GM19328 (cell line): ENCODE measurements at regions not wholly inside any gene's neighbourhood (a gene's known extent, or its start where the extent isn't known, plus 50 kb on each side); places are given as distances from the start of the nearest gene placed in this dataset.

Experiments used
- ATAC-seq: cut with Tn5 transposase; IDR thresholded peaks from one replicate; pipeline ENCODE4 v1.9.1; 2021; ENCODE audit warnings: mild to moderate bottlenecking, moderate library complexity; ENCODE audit not compliant: unreplicated experiment

- no peak for ATAC-seq
Observed at GRCh38 chr3:188026191-188026968, 127.6 kb upstream of the LPP start.

- ATAC-seq = no peak
Observed at GRCh38 chr3:188031121-188031520, 122.8 kb upstream of the LPP start.

- no peak for ATAC-seq
Observed at GRCh38 chr3:188034989-188035388, 119.0 kb upstream of the LPP start.

- no peak for ATAC-seq
Observed at GRCh38 chr3:188036375-188037194, 117.4 kb upstream of the LPP start.

GRCh38 chr3:188037195-188037718 lies 116.7 kb upstream of the LPP start:
- no peak for ATAC-seq

GRCh38 chr3:188037965-188038581 lies 115.9 kb upstream of the LPP start:
- ATAC-seq = no peak

GRCh38 chr3:188041193-188041592 lies 112.8 kb upstream of the LPP start:
- ATAC-seq = no peak

- no peak for ATAC-seq
Observed at GRCh38 chr3:188041895-188042294, 112.1 kb upstream of the LPP start.

GRCh38 chr3:188042466-188042865 lies 111.5 kb upstream of the LPP start:
- no peak for ATAC-seq

GRCh38 chr3:188043891-188044290 lies 110.1 kb upstream of the LPP start:
- no peak for ATAC-seq

GRCh38 chr3:188046561-188047211 lies 107.3 kb upstream of the LPP start:
- no peak for ATAC-seq

- ATAC-seq = no peak
Observed at GRCh38 chr3:188047536-188047935, 106.4 kb upstream of the LPP start.

GRCh38 chr3:188049606-188050530 lies 104.1 kb upstream of the LPP start:
- no peak for ATAC-seq

- ATAC-seq = no peak
Observed at GRCh38 chr3:188051801-188052168, 102.2 kb upstream of the LPP start.

GRCh38 chr3:188052169-188053035 lies 101.6 kb upstream of the LPP start:
- no peak for ATAC-seq

GRCh38 chr3:188053036-188053340 lies 101.0 kb upstream of the LPP start:
- no peak for ATAC-seq

- ATAC-seq = no peak
Observed at GRCh38 chr3:188053710-188054380, 100.1 kb upstream of the LPP start.

GRCh38 chr3:188054541-188054940 lies 99.4 kb upstream of the LPP start:
- ATAC-seq = no peak

- ATAC-seq = no peak
Observed at GRCh38 chr3:188055388-188055787, 98.6 kb upstream of the LPP start.
